ENCODE measurements at regions not wholly inside any gene's neighbourhood (a gene's known extent, or its start where the extent isn't known, plus 50 kb on each side); places are given as distances from the start of the nearest gene placed in this dataset.

- H3K27ac ChIP-seq = no peak overlapping the region
- H3K4me3 ChIP-seq = no peak overlapping the region
- ATAC-seq = no peak
- TF ChIP-seq CTCF (IDR thresholded peaks at IDR 0.05) (no peak), POLR2AphosphoS5 (IDR thresholded peaks at IDR 0.05) (no peak), EP300 (IDR thresholded peaks at IDR 0.05) (no peak), POLR2A (IDR thresholded peaks at IDR 0.05) (no peak)
- no peaks in the 10 kb centered on the region for H3K9me3 ChIP-seq
- 47 to 66% methylated on average over 1 to 2 of the region's 2 CpGs for WGBS, 2 donors (ENCODE audit: low coverage in 1 of 2)
- H3K27me3 ChIP-seq = no peaks in the 10 kb centered on the region
- no peaks in the 10 kb centered on the region for H3K4me1 ChIP-seq
- H3K36me3 ChIP-seq = no peaks in the 10 kb centered on the region
These were observed 321.8 kb upstream of the TMTC1 start for GRCh38 chr12:30105505-30105904.

DNA sequence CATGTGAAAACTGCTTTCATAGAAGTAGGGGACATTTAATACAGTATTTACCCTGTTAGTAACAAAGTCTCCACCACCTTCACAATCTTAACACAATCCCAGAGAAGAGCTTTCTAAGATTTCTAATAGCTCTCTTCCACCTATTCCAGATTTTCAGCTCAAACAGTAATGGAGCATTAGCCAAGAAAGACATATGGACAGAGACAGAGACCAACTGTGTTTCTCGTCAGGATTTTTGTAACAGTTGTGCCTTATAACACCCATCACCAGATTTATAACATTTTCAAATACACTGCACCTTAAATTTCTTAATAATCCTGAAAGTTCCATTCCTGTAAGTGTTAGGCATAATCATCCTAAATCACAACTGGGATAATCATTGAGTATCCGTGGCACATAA lies 321.2 kb upstream of the TMTC1 start:
- no peaks in the 10 kb centered on the region for H3K9me3 ChIP-seq
- H3K36me3 ChIP-seq = no peaks in the 10 kb centered on the region

DNA sequence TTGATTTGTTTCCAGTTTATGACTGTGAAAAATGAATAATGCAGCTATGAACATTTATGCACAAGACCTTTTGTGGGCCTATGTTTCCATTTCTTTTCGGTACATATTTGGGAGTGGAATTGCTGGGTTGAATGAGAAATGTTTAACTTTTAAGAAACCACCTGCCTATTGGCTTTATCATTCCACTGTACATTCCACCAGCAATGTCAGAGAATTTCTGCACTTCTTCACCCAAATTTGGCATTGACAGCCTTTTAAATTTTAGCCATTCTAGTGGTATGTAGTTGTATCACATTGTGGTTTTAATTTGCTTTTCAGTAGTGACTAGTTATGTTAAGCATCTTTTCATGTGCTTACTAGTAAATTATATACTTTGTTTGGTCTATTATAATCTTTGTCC lies 317.0 kb upstream of the TMTC1 start:
- no peaks in the 10 kb centered on the region for H3K27me3 ChIP-seq
- no peaks in the 10 kb centered on the region for H3K36me3 ChIP-seq
- no peaks in the 10 kb centered on the region for H3K4me1 ChIP-seq
- no peaks in the 10 kb centered on the region for H3K9me3 ChIP-seq
- WGBS, 2 donors (ENCODE audit: low coverage in 1 of 2) = 92 to 100% methylated on average over 1 of the region's 1 CpG
- no peak overlapping the region for H3K4me3 ChIP-seq
- ATAC-seq = no peak
- TF ChIP-seq EP300 (IDR thresholded peaks at IDR 0.05) (no peak), POLR2AphosphoS5 (IDR thresholded peaks at IDR 0.05) (no peak), POLR2A (IDR thresholded peaks at IDR 0.05) (no peak), CTCF (IDR thresholded peaks at IDR 0.05) (no peak)
- no peak overlapping the region for H3K27ac ChIP-seq

More for the DNA sequence above, 321.2 kb upstream of the TMTC1 start:
- 64 to 65% methylated on average over 2 of the region's 2 CpGs for WGBS, 2 donors (ENCODE audit: low coverage in 1 of 2)
- no peak overlapping the region for H3K27ac ChIP-seq
- no peak for TF ChIP-seq EP300 (IDR thresholded peaks at IDR 0.05)
- H3K4me3 ChIP-seq = no peak overlapping the region
- H3K4me1 ChIP-seq = no peaks in the 10 kb centered on the region
- H3K27me3 ChIP-seq = no peaks in the 10 kb centered on the region
- no peak for ATAC-seq

- ATAC-seq = no peak
- TF ChIP-seq POLR2AphosphoS5 (IDR thresholded peaks at IDR 0.05) = no peak
- no peak for TF ChIP-seq EP300 (IDR thresholded peaks at IDR 0.05)
- no peak for TF ChIP-seq CTCF (IDR thresholded peaks at IDR 0.05)
- TF ChIP-seq POLR2A (IDR thresholded peaks at IDR 0.05) = no peak
- no peaks in the 10 kb centered on the region for H3K27me3 ChIP-seq
- no peak overlapping the region for H3K27ac ChIP-seq
- H3K36me3 ChIP-seq = no peaks in the 10 kb centered on the region
- H3K9me3 ChIP-seq = no peaks in the 10 kb centered on the region
- WGBS, 2 donors (ENCODE audit: low coverage in 1 of 2) = 83% methylated on average over 1 to 3 of the region's 3 CpGs
- no peaks in the 10 kb centered on the region for H3K4me1 ChIP-seq
- H3K4me3 ChIP-seq = no peak overlapping the region
These were observed 314.9 kb upstream of the TMTC1 start for GRCh38 chr12:30098677-30099076.

DNA sequence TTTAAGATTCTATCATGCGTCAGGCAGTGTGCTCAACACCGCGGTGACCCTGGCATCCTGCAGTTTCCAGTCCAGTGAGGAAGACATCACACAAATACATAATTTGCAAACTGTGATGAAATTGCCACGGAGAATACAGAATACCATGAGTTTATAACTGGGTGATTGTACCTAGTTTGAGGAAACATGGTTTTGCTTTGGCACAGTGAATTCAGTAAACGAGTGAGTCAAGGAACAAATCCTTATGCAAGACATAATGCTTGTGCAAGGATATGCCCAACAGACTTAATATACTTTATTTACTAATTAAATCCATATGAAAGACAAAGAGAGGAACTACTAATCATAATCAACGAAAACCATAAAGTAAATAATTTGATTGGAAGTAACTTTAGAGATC lies 311.8 kb upstream of the TMTC1 start:
- no peak overlapping the region for H3K4me3 ChIP-seq
- no peaks in the 10 kb centered on the region for H3K36me3 ChIP-seq
- WGBS, 2 donors (ENCODE audit: low coverage in 1 of 2) = 85 to 93% methylated on average over 6 of the region's 6 CpGs
- TF ChIP-seq EP300 (IDR thresholded peaks at IDR 0.05) = no peak
- TF ChIP-seq POLR2AphosphoS5 (IDR thresholded peaks at IDR 0.05) = no peak
- no peak for TF ChIP-seq CTCF (IDR thresholded peaks at IDR 0.05)
- TF ChIP-seq POLR2A (IDR thresholded peaks at IDR 0.05) = no peak
- H3K27me3 ChIP-seq = no peaks in the 10 kb centered on the region
- ATAC-seq = no peak
- H3K27ac ChIP-seq = no peak overlapping the region
- H3K9me3 ChIP-seq = no peaks in the 10 kb centered on the region
- H3K4me1 ChIP-seq = no peaks in the 10 kb centered on the region

Measured in gastroesophageal sphincter (tissue), 4 donors.